BLaER1 treated with 17β-estradiol and CSF1 and Interleukin-3, amounts not matched to agents 10 nM and 100 nM (cell line): ENCODE measurements at regions not wholly inside any gene's neighbourhood (a gene's known extent, or its start where the extent isn't known, plus 50 kb on each side); places are given as distances from the start of the nearest gene placed in this dataset.

Source experiments
- H3K27ac ChIP-seq, 11 experiments: shearing (Covaris generic); formaldehyde crosslinking; 2 replicates each; pipeline ENCODE4 v1.8.1; 2022
- H3K27me3 ChIP-seq, 11 experiments: shearing (Covaris generic); formaldehyde crosslinking; 2 replicates each; pipeline ENCODE4 v1.8.1; 2022
- H3K36me3 ChIP-seq, 11 experiments: shearing (Covaris generic); formaldehyde crosslinking; 2 replicates each; pipeline ENCODE4 v1.8.1; 2022
- H3K4me1 ChIP-seq, 10 experiments: shearing (Covaris generic); formaldehyde crosslinking; 2 replicates each; pipeline ENCODE4 v1.8.1; 2022
- H3K4me2 ChIP-seq, 11 experiments: shearing (Covaris generic); formaldehyde crosslinking; 2 replicates each; pipeline ENCODE4 v1.8.1; 2022
- H3K4me3 ChIP-seq, 10 experiments: shearing (Covaris generic); formaldehyde crosslinking; 2 replicates each; pipeline ENCODE4 v1.8.1; 2022
- H3K9ac ChIP-seq, 11 experiments: shearing (Covaris generic); formaldehyde crosslinking; 2 replicates each; pipeline ENCODE4 v1.8.1; 2022
- H3K9me3 ChIP-seq, 11 experiments: shearing (Covaris generic); formaldehyde crosslinking; replicated peaks in 1 of 11; 2 replicates each; pipeline ENCODE4 v1.8.1; 2022
- H4K20me1 ChIP-seq, 11 experiments: shearing (Covaris generic); formaldehyde crosslinking; 2 replicates each; pipeline ENCODE4 v1.8.1; 2022
- Cebpa-rat ChIP-seq, 11 experiments: shearing (Covaris generic); IDR thresholded peaks; 2 replicates each; pipeline ENCODE4 v1.8.1; 2022

DNA sequence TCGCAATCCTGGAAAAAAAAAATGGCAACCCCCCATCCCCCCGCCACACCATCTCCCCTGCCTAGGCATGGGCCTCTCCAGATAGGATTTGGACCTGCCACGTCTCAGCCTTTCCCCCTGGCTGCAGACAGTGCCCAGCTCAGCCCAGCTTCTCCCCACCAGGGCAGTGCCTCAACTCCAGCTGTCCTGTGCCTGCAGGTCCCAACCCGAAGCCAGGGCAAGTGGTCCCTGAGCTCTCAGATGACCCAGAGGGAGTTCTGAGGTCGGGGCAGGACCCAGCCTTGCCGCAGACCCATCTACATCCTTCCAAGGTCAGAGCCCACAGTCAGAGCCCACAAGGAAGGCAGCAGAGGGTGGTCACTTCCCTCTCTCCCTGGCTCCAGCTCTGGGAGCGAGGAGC is 86.7 kb upstream of the POU3F1 start:
- Histone ChIP-seq H3K36me3 (no peaks in the 10 kb centered on the region), H3K9ac (no peak overlapping the region), H3K9me3 (no peaks in the 10 kb centered on the region), H3K4me3 (no peak overlapping the region), H3K4me2 (no peak overlapping the region), H3K27ac (no peak overlapping the region), H3K4me1 (peaks cover 0 to 11% (median 8%) of the 10 kb centered on the region in 10 experiments; a peak in 10 of 20 replicates), H4K20me1 (no peaks in the 10 kb centered on the region), H3K27me3 (no peaks in the 10 kb centered on the region)
- no peak for TF ChIP-seq Cebpa-rat (IDR thresholded peaks at IDR 0.05)

GRCh38 chr1:38132681-38133080 is 86.1 kb upstream of the POU3F1 start:
- H3K9me3 ChIP-seq = no peaks in the 10 kb centered on the region
- peaks cover 0 to 5% (median 2%) of the 10 kb centered on the region in 10 experiments; a peak in 9 of 20 replicates for H3K4me1 ChIP-seq
- no peak for TF ChIP-seq Cebpa-rat (IDR thresholded peaks at IDR 0.05)
- no peak overlapping the region for H3K4me3 ChIP-seq
- no peak overlapping the region for H3K4me2 ChIP-seq
- no peaks in the 10 kb centered on the region for H3K36me3 ChIP-seq
- no peaks in the 10 kb centered on the region for H4K20me1 ChIP-seq
- H3K27me3 ChIP-seq = no peaks in the 10 kb centered on the region
- H3K27ac ChIP-seq = no peak overlapping the region
- H3K9ac ChIP-seq = no peak overlapping the region

- no peaks in the 10 kb centered on the region for H3K27me3 ChIP-seq
- H3K4me1 ChIP-seq = no peaks in the 10 kb centered on the region
- no peak for TF ChIP-seq Cebpa-rat (IDR thresholded peaks at IDR 0.05)
- no peak overlapping the region for H3K9ac ChIP-seq
- no peaks in the 10 kb centered on the region for H4K20me1 ChIP-seq
- H3K4me3 ChIP-seq = no peak overlapping the region
- H3K9me3 ChIP-seq = no peaks in the 10 kb centered on the region
- no peak overlapping the region for H3K4me2 ChIP-seq
- no peaks in the 10 kb centered on the region for H3K36me3 ChIP-seq
- no peak overlapping the region for H3K27ac ChIP-seq
Observed at GRCh38 chr1:38131024-38131585, 84.5 kb upstream of the POU3F1 start.

DNA sequence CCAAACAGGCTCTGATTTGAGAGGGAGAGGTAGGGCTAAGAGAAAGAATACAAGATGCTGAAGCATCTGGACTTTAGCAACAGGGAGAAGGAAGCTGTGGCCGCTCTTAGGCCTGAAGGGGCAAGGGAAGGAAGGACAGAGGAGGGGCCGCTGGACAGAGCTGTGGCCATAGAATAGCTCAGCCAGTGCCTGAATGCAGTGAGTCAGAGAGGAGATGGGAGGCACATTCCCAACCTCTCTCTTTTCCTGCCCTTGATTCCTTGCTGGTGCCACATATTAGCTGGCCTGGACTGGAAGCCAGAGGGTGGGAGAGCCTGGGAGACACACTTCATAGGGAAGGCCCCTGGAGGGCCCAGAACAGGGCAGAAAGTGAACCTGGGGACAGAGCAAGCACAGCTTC is 83.4 kb upstream of the POU3F1 start:
- no peaks in the 10 kb centered on the region for H3K9me3 ChIP-seq
- TF ChIP-seq Cebpa-rat (IDR thresholded peaks at IDR 0.05) = no peak
- H3K27ac ChIP-seq = no peak overlapping the region
- H3K9ac ChIP-seq = no peak overlapping the region
- H3K36me3 ChIP-seq = no peaks in the 10 kb centered on the region
- no peaks in the 10 kb centered on the region for H4K20me1 ChIP-seq
- H3K27me3 ChIP-seq = no peaks in the 10 kb centered on the region
- no peaks in the 10 kb centered on the region for H3K4me1 ChIP-seq
- H3K4me2 ChIP-seq = no peak overlapping the region
- H3K4me3 ChIP-seq = no peak overlapping the region

GRCh38 chr1:38129473-38129872 is 82.9 kb upstream of the POU3F1 start:
- Histone ChIP-seq H3K4me3 (no peak overlapping the region), H3K9me3 (no peaks in the 10 kb centered on the region), H3K27ac (no peak overlapping the region), H3K4me1 (no peaks in the 10 kb centered on the region), H3K27me3 (no peaks in the 10 kb centered on the region), H3K36me3 (no peaks in the 10 kb centered on the region), H3K9ac (no peak overlapping the region), H3K4me2 (no peak overlapping the region), H4K20me1 (no peaks in the 10 kb centered on the region)
- TF ChIP-seq Cebpa-rat (IDR thresholded peaks at IDR 0.05) = no peak

GRCh38 chr1:38128926-38129453 is 82.4 kb upstream of the POU3F1 start:
- no peak overlapping the region for H3K4me2 ChIP-seq
- H3K27ac ChIP-seq = no peak overlapping the region
- H3K9ac ChIP-seq = no peak overlapping the region
- no peaks in the 10 kb centered on the region for H3K4me1 ChIP-seq
- no peak overlapping the region for H3K4me3 ChIP-seq
- no peaks in the 10 kb centered on the region for H3K27me3 ChIP-seq
- TF ChIP-seq Cebpa-rat (IDR thresholded peaks at IDR 0.05) = no peak
- no peaks in the 10 kb centered on the region for H3K36me3 ChIP-seq
- H4K20me1 ChIP-seq = no peaks in the 10 kb centered on the region
- H3K9me3 ChIP-seq = no peaks in the 10 kb centered on the region

- Histone ChIP-seq H3K4me3 (no peak overlapping the region), H3K27me3 (no peaks in the 10 kb centered on the region), H3K9ac (no peak overlapping the region), H3K9me3 (no peaks in the 10 kb centered on the region), H3K4me1 (no peaks in the 10 kb centered on the region), H4K20me1 (no peaks in the 10 kb centered on the region), H3K4me2 (no peak overlapping the region), H3K27ac (no peak overlapping the region), H3K36me3 (no peaks in the 10 kb centered on the region)
- TF ChIP-seq Cebpa-rat (IDR thresholded peaks at IDR 0.05) = no peak
Observed at GRCh38 chr1:38128511-38128910, 81.9 kb upstream of the POU3F1 start.

DNA sequence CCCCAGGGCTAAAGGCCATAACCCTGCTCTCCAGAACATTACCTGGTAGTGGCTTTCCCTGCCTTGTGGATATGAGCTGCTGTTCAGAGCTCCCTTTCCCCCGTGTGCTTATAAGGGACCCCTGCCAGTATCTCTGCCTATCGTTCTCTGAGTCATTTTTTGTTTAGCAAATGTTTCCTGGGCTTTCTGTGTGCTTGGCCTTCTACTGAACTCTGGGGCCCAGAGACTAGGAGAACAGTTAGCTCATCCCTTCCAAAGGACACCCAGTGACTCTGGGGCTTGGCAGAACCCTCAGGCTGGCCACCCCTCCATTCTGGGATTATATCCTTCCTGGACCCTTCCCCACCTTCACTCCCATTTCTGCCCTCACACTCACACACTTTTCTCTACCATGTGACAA is 80.8 kb upstream of the POU3F1 start:
- Histone ChIP-seq H3K27ac (no peak overlapping the region), H3K27me3 (no peaks in the 10 kb centered on the region), H3K4me3 (no peak overlapping the region), H3K4me1 (no peaks in the 10 kb centered on the region), H4K20me1 (no peaks in the 10 kb centered on the region), H3K9ac (no peak overlapping the region), H3K9me3 (no peaks in the 10 kb centered on the region), H3K36me3 (no peaks in the 10 kb centered on the region), H3K4me2 (no peak overlapping the region)
- TF ChIP-seq Cebpa-rat (IDR thresholded peaks at IDR 0.05) = no peak

DNA sequence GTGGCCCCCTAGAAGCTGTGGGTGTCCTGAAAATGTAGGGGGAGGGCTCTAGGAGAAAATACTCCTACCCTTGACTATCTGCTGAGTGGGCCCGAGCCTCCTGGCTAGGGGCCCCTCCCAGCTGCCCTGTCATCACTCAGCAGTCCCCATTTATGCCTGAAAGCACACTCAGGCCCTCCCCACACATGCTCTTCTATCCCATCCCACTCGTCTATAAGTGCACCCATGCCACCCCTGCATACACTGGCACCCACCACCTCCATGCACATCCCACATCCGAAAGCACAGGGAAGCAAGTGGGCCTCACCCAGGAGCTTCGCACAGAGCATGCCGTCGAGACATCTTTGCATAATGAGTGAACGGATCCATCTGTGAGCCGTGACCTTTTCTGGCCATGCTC is 80.4 kb upstream of the POU3F1 start:
- no peaks in the 10 kb centered on the region for H3K4me1 ChIP-seq
- H3K4me2 ChIP-seq = no peak overlapping the region
- H3K9me3 ChIP-seq = no peaks in the 10 kb centered on the region
- no peaks in the 10 kb centered on the region for H3K36me3 ChIP-seq
- H3K27me3 ChIP-seq = no peaks in the 10 kb centered on the region
- no peaks in the 10 kb centered on the region for H4K20me1 ChIP-seq
- TF ChIP-seq Cebpa-rat (IDR thresholded peaks at IDR 0.05) = no peak
- H3K4me3 ChIP-seq = no peak overlapping the region
- no peak overlapping the region for H3K27ac ChIP-seq
- H3K9ac ChIP-seq = no peak overlapping the region

- Histone ChIP-seq H4K20me1 (no peaks in the 10 kb centered on the region), H3K4me2 (no peak overlapping the region), H3K27me3 (no peaks in the 10 kb centered on the region), H3K9me3 (no peaks in the 10 kb centered on the region), H3K4me1 (no peaks in the 10 kb centered on the region), H3K4me3 (no peak overlapping the region), H3K9ac (no peak overlapping the region), H3K36me3 (no peaks in the 10 kb centered on the region), H3K27ac (no peak overlapping the region)
- TF ChIP-seq Cebpa-rat (IDR thresholded peaks at IDR 0.05) = no peak
Observed at GRCh38 chr1:38125837-38126520, 79.4 kb upstream of the POU3F1 start.
